GM21529 (cell line): ENCODE measurements at regions not wholly inside any gene's neighbourhood (a gene's known extent, or its start where the extent isn't known, plus 50 kb on each side); places are given as distances from the start of the nearest gene placed in this dataset.

Experiments
- ATAC-seq: cut with Tn5 transposase; IDR thresholded peaks from one replicate; pipeline ENCODE4 v1.9.1; 2021; ENCODE audit not compliant: unreplicated experiment

GRCh38 chr2:220460257-220460985 lies 833.0 kb downstream of the SLC4A3 start:
- no peak for ATAC-seq

GRCh38 chr2:220463876-220464275 lies 836.4 kb downstream of the SLC4A3 start:
- no peak for ATAC-seq

- no peak for ATAC-seq
Measured at GRCh38 chr2:220465700-220466099, 838.3 kb downstream of the SLC4A3 start.

GRCh38 chr2:220466251-220466691 lies 838.8 kb downstream of the SLC4A3 start:
- no peak for ATAC-seq

GRCh38 chr2:220469201-220469600 lies 841.8 kb downstream of the SLC4A3 start:
- ATAC-seq = no peak

GRCh38 chr2:220473611-220474010 lies 846.2 kb downstream of the SLC4A3 start:
- no peak for ATAC-seq

GRCh38 chr2:220476877-220477276 lies 849.4 kb downstream of the SLC4A3 start:
- no peak for ATAC-seq

GRCh38 chr2:220478305-220479058 lies 851.1 kb downstream of the SLC4A3 start:
- ATAC-seq = no peak

GRCh38 chr2:220482716-220483115 lies 855.3 kb downstream of the SLC4A3 start:
- ATAC-seq = no peak

GRCh38 chr2:220489121-220489520 lies 861.7 kb downstream of the SLC4A3 start:
- ATAC-seq = no peak

GRCh38 chr2:220491670-220492069 lies 864.2 kb downstream of the SLC4A3 start:
- no peak for ATAC-seq

- ATAC-seq = no peak
Measured at GRCh38 chr2:220493871-220494525, 866.6 kb downstream of the SLC4A3 start.

- no peak for ATAC-seq
Measured at GRCh38 chr2:220496513-220496912, 869.1 kb downstream of the SLC4A3 start.

- no peak for ATAC-seq
Measured at GRCh38 chr2:220499225-220499624, 871.8 kb downstream of the SLC4A3 start.

- ATAC-seq = no peak
Measured at GRCh38 chr2:220502539-220502938, 875.1 kb downstream of the SLC4A3 start.

GRCh38 chr2:220503431-220503830 lies 876.0 kb downstream of the SLC4A3 start:
- ATAC-seq = no peak

- no peak for ATAC-seq
Measured at GRCh38 chr2:220504938-220505503, 877.6 kb downstream of the SLC4A3 start.

GRCh38 chr2:220506466-220506865 lies 879.0 kb downstream of the SLC4A3 start:
- no peak for ATAC-seq

- no peak for ATAC-seq
Measured at GRCh38 chr2:220509096-220509757, 881.8 kb downstream of the SLC4A3 start.

GRCh38 chr2:220509966-220510365 lies 882.5 kb downstream of the SLC4A3 start:
- ATAC-seq = no peak

- no peak for ATAC-seq
Measured at GRCh38 chr2:220510668-220511067, 883.2 kb downstream of the SLC4A3 start.
